ENCODE measurements at regions not wholly inside any gene's neighbourhood (a gene's known extent, or its start where the extent isn't known, plus 50 kb on each side); places are given as distances from the start of the nearest gene placed in this dataset.

DNA sequence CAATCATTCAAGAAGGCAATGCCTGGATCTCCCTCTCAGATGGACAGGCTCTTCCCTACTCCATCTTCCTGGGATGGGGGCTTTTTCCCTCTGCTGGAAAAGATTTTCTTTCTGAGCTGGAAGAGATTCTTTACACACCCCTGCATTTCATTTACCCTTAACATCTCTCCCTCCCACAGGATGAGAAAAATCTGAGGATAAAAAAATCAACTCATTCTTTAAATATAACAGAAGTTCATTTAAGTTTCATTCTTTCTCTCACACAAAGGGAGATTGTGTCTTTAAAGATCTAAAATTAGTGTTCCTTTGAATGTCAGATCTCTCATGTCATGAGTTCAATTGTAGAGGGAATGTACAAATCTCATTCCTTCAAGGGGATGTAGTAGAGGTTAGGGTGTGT lies 109.0 kb downstream of the ZNF518B start:
- no peak overlapping the region for H3K4me3 ChIP-seq (ENCODE audit: low read length)
- TF ChIP-seq CTCF (IDR thresholded peaks at IDR 0.05; ENCODE audit: insufficient read depth, low read depth, low read length, missing control alignments): no peak
- DNase-seq (ENCODE audit: low read depth): no peak

DNA sequence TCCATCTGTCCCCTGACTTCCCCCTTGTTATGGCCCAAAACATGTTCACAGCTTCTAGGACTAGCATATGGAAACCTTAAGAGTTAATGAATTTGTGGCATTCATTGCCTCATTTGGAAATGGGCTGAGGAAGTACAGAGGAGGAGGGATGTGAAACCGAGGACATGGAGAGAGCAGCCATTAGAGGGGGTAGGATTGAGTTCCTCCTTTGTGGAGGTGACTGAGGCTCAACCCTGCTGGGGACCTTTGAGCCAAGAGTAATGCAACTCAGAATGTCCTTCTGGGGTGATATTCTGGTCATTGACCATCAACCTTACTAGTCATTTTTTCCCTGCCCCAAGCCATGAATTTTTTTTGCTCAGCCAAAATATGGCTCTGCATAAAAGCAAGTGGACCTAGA lies 109.4 kb downstream of the ZNF518B start:
- DNase-seq (ENCODE audit: low read depth): no peak
- H3K4me3 ChIP-seq (ENCODE audit: low read length): no peak overlapping the region
- TF ChIP-seq CTCF (IDR thresholded peaks at IDR 0.05; ENCODE audit: insufficient read depth, low read depth, low read length, missing control alignments): no peak

DNA sequence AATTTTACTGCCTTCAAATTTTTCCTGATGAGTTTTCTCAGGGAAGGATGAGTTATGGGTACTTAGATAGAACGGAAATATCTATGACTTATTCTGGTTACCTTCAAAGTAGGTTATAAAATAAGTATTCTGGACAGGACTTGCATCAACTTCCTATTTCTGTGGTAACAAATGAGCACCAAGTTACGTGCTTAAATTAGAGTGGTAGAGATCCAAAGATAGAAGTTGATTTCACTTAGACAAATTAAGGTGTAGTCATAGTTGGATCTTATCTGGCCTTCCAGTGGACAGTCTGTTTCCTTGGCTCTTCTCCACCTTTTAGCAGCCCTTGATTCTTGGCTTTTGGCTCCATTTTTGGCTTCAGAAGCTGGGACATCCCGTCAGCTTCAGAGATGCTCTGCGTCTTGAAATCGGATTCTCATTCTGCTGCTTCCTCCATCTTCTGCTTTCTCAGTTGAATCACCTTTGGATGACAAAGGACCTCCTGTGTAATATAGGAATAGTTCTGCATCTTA lies 109.9 kb downstream of the ZNF518B start:
- DNase-seq (ENCODE audit: low read depth): no peak
- no peak for TF ChIP-seq CTCF (IDR thresholded peaks at IDR 0.05; ENCODE audit: insufficient read depth, low read depth, low read length, missing control alignments)
- H3K4me3 ChIP-seq (ENCODE audit: low read length): no peak overlapping the region

GRCh38 chr4:10346023-10346422 lies 111.2 kb downstream of the ZNF518B start:
- DNase-seq (ENCODE audit: low read depth): peak; percentile 87
- no peak overlapping the region for H3K4me3 ChIP-seq (ENCODE audit: low read length)
- no peak for TF ChIP-seq CTCF (IDR thresholded peaks at IDR 0.05; ENCODE audit: insufficient read depth, low read depth, low read length, missing control alignments)

GRCh38 chr4:10345381-10345784 lies 111.8 kb downstream of the ZNF518B start:
- TF ChIP-seq CTCF (IDR thresholded peaks at IDR 0.05; ENCODE audit: insufficient read depth, low read depth, low read length, missing control alignments): no peak
- DNase-seq (ENCODE audit: low read depth): no peak
- H3K4me3 ChIP-seq (ENCODE audit: low read length): no peak overlapping the region

DNA sequence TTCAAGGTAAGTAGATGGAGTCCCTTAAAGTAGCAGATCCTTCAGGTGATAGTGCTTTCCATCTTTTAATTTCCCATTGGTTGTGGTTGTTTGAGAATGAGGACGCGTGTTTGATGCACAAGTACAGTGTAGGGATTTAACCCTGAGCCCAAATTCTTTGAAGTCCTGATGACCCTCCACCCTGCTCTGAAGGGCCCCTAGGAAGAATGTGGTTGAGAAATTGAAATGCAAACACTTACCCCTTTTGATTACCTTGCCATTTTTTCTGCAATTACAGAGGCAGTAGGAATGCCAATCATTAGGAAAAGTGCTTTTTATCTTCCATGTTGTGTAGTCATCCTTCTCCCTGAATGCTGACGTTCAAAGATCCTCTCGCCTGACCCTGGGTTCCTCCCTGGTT lies 112.4 kb downstream of the ZNF518B start:
- H3K4me3 ChIP-seq (ENCODE audit: low read length): no peak overlapping the region
- DNase-seq (ENCODE audit: low read depth): no peak
- no peak for TF ChIP-seq CTCF (IDR thresholded peaks at IDR 0.05; ENCODE audit: insufficient read depth, low read depth, low read length, missing control alignments)

DNA sequence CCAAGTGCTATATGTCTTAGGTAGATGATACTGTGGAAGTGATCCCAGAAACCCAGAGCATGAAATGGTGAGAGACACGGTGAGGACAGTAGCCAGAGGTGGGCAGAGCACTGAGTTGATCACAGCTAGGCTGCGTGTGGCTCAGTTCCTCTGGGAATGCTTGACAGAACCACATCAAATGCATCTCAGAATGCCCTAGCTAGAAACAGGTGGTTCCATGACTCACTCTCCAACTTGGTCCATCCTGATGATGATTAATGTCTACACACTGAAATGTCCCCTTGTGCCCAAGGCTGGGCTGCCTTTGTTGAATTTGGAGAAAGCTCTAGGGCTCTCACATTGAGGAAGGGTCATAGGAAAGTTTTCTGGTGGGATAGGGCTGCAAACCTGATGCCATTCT lies 113.6 kb downstream of the ZNF518B start:
- TF ChIP-seq CTCF (IDR thresholded peaks at IDR 0.05; ENCODE audit: insufficient read depth, low read depth, low read length, missing control alignments): no peak
- peak; percentile 12 for DNase-seq (ENCODE audit: low read depth)
- H3K4me3 ChIP-seq (ENCODE audit: low read length): no peak overlapping the region
